Chondrocyte (in vitro differentiated cells): ENCODE measurements at regions not wholly inside any gene's neighbourhood (a gene's known extent, or its start where the extent isn't known, plus 50 kb on each side); places are given as distances from the start of the nearest gene placed in this dataset.
A peak's percentile ranks its signal among the peaks of the same experiment; 100 is the strongest.

Experiments used
- DNase-seq: peaks from one replicate; pipeline ENCODE4 v3.0.0; 2021; ENCODE audit warnings: mixed read lengths, low spot score
- H3K27ac Mint-ChIP-seq: one replicate; pipeline ENCODE4 v1.8.0; 2021; ENCODE audit warnings: mild to moderate bottlenecking, moderate library complexity, mixed read lengths; ENCODE audit not compliant: unreplicated experiment
- H3K27me3 Mint-ChIP-seq: 2 replicates; pipeline ENCODE4 v1.8.0; 2021; ENCODE audit warnings: low read depth, mixed read lengths
- H3K36me3 Mint-ChIP-seq: 2 replicates; pipeline ENCODE4 v1.8.0; 2021; ENCODE audit warnings: low read depth, mixed read lengths
- H3K4me1 Mint-ChIP-seq: 2 replicates; pipeline ENCODE4 v1.8.0; 2021; ENCODE audit warnings: low read depth, mild to moderate bottlenecking, mixed read lengths
- H3K4me3 Mint-ChIP-seq: one replicate; pipeline ENCODE4 v1.8.0; 2021; ENCODE audit warnings: mild to moderate bottlenecking, moderate library complexity, mixed read lengths; ENCODE audit not compliant: unreplicated experiment
- H3K9me3 Mint-ChIP-seq: 2 replicates; pipeline ENCODE4 v1.8.0; 2021; ENCODE audit warnings: low read depth, mixed read lengths
- TF ChIP-seq, protein P1 (sequence below): fragments of 200-600 bp; sonication (generic); IDR thresholded peaks from 2 replicates; pipeline ENCODE4 v1.5.0; 2021; ENCODE audit warnings: antibody characterized with exemption, mild to moderate bottlenecking, moderate library complexity

DNA sequence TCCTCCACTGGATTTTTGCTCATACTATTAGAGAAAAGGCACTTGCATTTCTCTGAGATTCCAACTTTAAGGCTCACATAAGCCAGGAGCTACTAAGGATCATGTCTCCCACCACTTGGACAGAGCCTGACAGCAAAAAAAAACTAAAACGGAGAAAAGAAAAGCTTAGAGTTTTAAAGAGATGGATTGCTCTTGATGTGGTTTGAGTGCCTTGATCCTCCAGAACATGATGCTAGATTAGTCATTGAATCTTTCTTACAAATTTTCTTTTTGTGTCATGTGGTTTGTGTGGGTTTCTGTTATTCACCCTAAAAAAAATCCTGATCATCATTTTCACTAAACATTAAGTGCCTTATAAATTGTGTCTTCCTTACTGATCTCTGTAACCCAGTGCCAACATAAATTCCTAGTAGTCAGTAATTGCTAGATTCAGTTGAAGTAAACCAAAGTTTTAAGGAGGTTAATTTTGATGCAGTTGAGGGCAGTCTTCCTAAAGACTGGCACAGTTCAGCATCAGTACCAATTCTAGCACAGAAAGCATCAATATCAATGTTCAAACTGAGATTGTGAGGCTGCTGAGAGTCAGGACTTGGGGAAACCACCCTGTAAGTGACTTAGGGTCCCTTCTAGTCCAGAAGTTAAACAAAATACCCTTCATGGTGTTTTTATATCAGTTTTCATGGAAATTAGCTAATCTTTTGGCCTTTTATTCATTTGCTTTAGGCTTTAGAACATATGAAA lies 206.3 kb downstream of the RAD51AP2 start:
- no peak overlapping the region for H3K4me3 Mint-ChIP-seq

DNA sequence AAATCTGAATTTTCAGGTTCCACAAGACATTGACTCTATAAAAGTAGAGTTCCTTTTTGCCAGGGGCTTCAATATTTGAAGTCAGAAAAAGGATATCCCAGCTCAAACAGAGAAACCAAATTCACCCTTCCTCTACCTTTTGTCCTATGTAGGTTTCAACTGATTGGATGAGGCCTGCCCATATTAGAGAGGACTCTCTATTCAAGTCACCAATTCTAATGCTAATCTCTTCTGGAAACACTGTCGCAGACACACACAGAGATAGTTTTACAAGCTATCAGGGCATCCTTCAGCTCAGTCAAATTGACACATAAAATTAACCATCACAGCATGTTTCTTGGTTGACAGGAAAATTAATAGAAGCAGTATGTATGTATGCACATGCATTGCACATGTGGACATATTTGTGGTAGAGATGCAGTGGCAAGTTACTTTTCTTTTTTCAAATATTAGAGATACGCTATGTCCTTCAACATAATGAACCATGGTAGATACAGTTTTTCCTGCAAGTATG lies 207.1 kb downstream of the RAD51AP2 start:
- Mint-ChIP-seq H3K4me3 (no peak overlapping the region), H3K9me3 (no peaks in the 10 kb centered on the region), H3K36me3 (no peaks in the 10 kb centered on the region), H3K27me3 (peaks cover 15% of the 10 kb centered on the region), H3K4me1 (peaks cover 2% of the 10 kb centered on the region), H3K27ac (no peak overlapping the region)
- DNase-seq = no peak
- TF ChIP-seq, protein P1, sequence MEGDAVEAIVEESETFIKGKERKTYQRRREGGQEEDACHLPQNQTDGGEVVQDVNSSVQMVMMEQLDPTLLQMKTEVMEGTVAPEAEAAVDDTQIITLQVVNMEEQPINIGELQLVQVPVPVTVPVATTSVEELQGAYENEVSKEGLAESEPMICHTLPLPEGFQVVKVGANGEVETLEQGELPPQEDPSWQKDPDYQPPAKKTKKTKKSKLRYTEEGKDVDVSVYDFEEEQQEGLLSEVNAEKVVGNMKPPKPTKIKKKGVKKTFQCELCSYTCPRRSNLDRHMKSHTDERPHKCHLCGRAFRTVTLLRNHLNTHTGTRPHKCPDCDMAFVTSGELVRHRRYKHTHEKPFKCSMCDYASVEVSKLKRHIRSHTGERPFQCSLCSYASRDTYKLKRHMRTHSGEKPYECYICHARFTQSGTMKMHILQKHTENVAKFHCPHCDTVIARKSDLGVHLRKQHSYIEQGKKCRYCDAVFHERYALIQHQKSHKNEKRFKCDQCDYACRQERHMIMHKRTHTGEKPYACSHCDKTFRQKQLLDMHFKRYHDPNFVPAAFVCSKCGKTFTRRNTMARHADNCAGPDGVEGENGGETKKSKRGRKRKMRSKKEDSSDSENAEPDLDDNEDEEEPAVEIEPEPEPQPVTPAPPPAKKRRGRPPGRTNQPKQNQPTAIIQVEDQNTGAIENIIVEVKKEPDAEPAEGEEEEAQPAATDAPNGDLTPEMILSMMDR = no peak

More for the DNA sequence above, 206.3 kb downstream of the RAD51AP2 start:
- Mint-ChIP-seq H3K9me3 (no peaks in the 10 kb centered on the region), H3K27me3 (peaks cover 15% of the 10 kb centered on the region), H3K36me3 (no peaks in the 10 kb centered on the region), H3K4me1 (peaks cover 2% of the 10 kb centered on the region), H3K27ac (no peak overlapping the region)
- no peak for DNase-seq
- TF ChIP-seq, protein P1 = no peak

DNA sequence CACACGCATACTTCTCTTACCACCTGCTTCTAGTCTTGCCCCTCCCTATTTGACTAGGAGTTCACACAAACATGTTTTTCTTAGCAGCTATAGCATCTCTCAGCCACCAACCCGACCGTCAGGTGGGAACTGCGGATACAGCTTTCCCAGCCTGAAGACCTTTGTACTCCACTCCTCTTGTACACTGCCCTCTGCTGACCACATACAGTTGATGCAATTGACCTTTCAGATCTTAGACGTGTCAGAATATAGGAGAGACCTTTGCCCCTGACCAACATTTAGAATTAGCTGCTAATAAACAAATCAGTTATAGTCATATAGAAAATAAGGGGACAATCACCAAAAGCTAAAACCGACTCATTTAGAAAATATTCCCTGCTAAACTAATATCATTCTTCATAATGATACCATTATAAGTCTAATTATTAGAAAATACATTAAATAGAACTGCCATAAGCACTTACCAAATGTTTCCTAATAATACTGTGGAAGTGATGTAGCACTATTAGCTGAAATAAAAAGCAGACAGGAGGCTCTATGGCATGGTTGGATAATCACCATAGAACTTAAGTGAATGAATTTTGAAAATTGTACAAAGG lies 208.4 kb downstream of the RAD51AP2 start:
- no peaks in the 10 kb centered on the region for H3K9me3 Mint-ChIP-seq
- H3K4me3 Mint-ChIP-seq = no peak overlapping the region
- no peak for DNase-seq
- TF ChIP-seq, protein P1 = peak; percentile 82
- H3K36me3 Mint-ChIP-seq = no peaks in the 10 kb centered on the region
- peaks cover 14% of the 10 kb centered on the region for H3K27me3 Mint-ChIP-seq
- H3K4me1 Mint-ChIP-seq = peaks cover 2% of the 10 kb centered on the region
- no peak overlapping the region for H3K27ac Mint-ChIP-seq

DNA sequence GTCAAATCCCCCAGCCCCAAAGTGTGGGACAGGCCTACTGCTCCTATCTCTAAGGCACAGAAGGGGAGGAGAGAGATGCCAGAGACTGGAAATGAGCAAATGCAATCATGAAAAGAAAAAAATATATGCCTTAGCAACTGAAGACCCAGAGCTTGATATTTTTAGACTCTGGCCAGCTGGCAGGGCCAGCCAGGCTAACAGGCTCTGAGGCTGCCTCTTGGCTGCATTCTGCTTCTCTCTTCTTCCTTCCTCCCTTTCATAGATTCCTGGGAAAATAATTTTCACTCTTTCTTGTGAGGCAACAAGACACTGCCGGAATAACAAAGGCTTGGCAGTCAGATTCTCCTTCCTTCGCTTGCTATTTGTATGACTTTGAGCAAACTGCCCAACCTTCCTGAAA lies 209.1 kb downstream of the RAD51AP2 start:
- TF ChIP-seq, protein P1 = no peak
- Mint-ChIP-seq H3K27me3 (peaks cover 14% of the 10 kb centered on the region), H3K36me3 (no peaks in the 10 kb centered on the region), H3K4me3 (no peak overlapping the region), H3K9me3 (no peaks in the 10 kb centered on the region), H3K4me1 (peaks cover 2% of the 10 kb centered on the region), H3K27ac (no peak overlapping the region)
- DNase-seq = no peak

DNA sequence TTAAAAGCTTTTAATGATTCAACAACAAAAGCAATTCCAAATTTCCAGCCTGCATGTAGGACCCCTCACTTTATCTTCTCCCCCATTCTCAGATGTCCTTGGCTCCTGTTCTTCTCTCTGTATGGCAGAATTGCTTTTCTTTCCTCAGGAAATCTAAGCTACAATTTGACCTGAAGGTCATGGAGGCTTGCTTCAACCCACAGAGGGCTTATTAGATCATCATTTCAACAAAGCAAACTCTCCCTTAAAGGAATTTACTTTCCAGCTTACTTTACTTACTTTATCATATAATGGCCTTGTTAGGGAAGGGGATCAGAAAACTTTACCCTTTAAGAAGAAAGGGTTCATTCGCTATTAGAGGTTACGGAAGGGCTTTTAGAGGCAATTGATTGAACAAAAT lies 211.5 kb downstream of the RAD51AP2 start:
- H3K36me3 Mint-ChIP-seq = no peaks in the 10 kb centered on the region
- H3K4me1 Mint-ChIP-seq = peaks cover 2% of the 10 kb centered on the region
- DNase-seq = no peak
- TF ChIP-seq, protein P1 = no peak
- no peak overlapping the region for H3K27ac Mint-ChIP-seq
- peaks cover 9% of the 10 kb centered on the region for H3K27me3 Mint-ChIP-seq
- H3K4me3 Mint-ChIP-seq = no peak overlapping the region
- H3K9me3 Mint-ChIP-seq = no peaks in the 10 kb centered on the region
